HG02885 (cell line): ENCODE measurements at regions not wholly inside any gene's neighbourhood (a gene's known extent, or its start where the extent isn't known, plus 50 kb on each side); places are given as distances from the start of the nearest gene placed in this dataset.
A peak's percentile ranks its signal among the peaks of the same experiment; 100 is the strongest.

Source experiments
- ATAC-seq: cut with Tn5 transposase; IDR thresholded peaks from one replicate; pipeline ENCODE4 v1.9.1; 2021; ENCODE audit warnings: mild to moderate bottlenecking; ENCODE audit not compliant: unreplicated experiment, poor library complexity

DNA sequence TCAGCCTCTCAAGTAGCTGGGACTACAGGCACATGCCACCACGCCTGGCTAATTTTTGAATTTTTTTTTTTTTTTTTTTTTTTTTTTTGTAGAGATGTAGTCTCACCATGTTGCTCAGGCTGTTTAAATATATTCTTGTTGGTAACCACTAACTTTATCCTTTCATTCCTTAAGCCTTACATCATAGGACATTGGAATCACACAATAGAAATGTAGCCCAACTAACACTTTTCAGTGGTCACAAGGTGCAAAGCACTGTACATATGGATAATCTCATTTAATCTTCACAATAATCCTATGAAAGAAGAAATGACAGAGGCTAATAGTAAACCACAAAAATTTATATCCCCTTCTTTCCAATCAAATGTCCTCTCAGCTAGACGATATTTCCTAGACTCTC lies 417.8 kb upstream of the DACH1 start:
- no peak for ATAC-seq

GRCh38 chr13:72261732-72262131 lies 394.7 kb upstream of the DACH1 start:
- no peak for ATAC-seq

DNA sequence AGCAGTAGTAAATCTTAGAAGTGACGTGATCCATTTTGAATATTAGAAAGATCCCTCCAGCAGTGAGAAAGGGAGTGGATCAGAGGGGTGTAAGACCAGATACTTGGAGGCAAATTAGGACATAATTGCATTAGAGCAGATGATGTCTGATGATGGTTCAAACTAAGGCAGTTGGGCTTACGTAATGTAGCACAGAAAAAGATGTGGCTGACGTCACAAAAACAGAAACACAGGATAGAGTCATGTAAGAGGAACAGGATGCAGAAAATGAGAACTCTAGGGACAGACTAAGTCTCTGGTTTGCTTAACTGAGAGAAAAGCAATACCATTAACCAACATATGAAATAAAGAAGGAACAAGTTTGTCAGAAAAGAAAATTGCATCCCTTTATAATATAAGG lies 392.5 kb upstream of the DACH1 start:
- no peak for ATAC-seq

DNA sequence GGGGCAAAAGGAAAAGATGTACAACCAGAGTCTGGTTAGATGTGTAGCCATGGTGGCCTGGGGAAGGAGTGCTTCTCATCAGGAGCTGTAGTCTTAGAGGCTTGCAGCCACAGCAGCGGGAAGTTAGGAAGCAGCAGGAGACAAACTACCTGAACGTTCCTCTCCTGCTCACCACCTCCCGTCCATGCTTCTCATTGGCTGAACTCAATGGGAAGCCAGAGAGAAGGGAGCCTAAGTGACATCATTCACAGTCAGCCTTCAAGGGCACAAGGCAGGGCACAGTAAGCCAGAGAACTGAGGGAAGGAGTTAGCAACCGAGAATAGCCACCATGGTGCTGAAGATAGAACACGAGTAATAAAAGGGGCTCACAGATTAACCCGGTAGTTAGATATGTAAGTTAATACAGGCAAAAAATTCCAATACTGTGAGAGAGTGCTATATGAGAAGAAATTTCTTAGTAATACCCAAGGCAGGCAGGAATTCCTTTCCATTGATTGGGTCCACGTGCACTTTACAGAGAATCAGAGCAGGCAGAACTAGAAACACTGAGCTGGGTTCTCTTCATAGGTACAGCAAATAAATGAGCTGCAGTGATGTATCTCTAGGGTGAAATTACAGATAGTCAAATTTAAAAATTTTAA lies 391.5 kb upstream of the DACH1 start:
- no peak for ATAC-seq

DNA sequence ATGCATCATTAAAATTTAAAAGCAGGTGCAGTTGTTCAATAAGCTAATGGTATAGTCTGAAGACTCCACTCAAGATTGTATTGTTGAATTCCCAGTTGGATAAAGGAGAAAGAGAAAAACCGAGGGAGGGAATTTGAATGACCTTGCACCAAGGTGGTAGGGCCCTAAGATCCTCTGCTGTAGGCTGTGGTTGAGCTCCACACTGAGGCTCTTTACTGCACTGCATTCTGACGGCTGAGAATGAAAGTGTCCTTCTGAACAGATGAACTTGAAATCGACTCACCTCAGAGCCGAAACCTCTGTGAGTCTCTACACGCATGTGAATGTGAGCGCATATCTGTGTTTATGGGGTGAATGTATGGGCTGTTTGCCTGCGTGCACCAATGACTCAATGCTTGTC lies 388.9 kb upstream of the DACH1 start:
- ATAC-seq = no peak

DNA sequence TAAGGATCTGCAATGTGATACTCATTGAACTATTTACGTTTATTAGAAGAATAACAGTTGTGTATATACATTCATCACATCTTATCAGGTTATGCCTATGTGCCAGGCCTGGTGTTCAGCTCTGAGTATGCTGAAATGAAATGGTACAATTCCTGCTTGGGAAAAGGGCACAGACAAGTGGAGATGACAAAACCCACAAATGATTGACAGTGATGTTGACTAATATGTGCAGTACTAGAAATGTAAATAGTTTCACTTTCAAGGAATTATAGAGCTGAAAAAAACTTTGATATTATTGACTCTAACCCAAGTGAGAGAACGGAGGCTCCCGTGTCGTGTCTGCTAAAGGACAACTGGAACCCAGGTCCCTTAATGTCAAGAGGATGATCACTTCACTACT lies 386.8 kb upstream of the DACH1 start:
- no peak for ATAC-seq

DNA sequence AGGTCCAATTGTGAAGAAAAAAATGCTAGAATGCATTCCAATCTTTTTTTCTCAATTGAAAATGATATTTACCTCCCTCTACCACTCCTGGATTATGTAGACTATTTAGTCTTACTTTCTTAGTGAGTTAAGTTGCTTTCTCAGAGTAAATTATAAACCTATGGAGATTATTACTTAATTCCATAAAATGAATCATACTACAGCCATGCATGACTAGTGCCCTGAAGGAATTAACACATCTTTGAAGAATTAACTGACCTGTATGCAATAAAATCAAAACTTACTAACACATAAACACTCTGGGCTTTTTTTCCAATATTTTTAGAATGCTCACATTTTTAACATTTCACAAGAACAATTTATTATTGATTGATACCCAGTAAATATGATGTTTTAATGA lies 379.4 kb upstream of the DACH1 start:
- ATAC-seq = no peak

DNA sequence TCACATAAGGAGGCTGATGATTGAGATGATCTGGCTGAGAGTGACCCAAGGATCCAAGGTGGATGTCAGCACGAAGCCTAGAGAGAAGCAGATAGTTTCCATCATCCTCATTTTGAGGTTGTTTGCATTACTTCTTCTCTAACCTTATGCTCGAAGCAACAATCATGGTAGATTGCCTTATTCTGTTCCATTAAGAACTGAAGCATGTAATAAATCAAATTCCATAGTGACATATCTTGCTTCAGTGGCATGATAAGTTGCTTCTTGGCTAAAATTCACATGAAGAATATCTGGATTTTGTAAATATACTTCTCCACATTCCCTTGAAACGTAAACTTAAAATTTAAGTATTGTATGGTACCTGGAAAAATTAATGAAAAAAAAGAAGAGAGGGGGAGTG lies 377.8 kb upstream of the DACH1 start:
- no peak for ATAC-seq

- no peak for ATAC-seq
Observed at GRCh38 chr13:72230131-72230530, 363.1 kb upstream of the DACH1 start.

DNA sequence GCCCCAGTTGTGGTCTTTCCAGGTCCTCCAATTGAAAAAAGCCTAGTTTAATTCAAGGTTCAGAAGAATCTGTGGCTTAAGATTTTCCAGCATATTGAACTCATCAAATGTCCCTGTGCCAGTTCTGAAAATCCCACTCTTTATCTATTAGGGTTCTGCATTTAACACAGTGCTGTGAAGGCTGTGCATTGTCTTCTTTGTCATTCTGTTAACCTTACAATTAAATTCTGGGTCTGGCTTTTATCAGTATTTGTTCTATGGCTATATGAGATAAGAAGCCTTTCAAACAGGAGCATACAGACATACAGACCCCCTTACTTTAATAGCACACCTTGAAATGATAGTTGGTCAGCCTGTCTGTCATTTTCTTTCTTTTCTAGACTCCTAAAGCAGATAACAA lies 362.1 kb upstream of the DACH1 start:
- ATAC-seq = no peak

DNA sequence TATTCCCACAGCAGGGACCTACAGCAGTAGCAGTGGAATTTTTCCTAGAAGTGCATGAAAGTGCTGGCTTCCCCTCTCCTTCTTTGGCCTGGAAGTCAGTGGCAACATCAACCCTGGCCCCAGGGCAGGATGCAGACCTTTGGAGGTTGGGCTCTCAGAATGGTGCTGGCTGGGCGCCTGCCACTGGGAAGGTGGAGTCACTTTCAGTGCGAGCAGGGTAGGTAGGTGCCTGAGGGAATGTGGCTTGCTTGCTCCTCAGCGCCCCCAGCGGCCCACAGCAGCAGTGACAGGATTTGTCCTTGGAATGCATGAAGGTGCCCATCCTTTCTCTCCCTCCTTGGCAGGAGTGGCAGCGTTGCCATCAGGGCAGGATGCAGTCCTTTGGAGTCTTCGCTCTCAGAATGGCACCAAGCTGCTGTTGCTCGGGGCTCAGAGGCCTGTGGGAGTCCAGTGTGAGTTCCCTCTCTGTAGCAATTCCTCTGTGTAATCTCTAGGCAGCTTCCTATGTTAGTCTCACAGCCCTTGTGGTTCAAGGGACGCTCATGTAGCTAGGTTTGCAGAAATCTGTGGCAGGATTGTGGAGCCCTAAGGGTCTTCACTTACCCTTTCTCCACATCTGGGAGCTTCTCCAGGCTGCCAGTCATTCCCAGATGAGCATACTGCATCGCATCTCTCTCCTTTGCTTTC lies 354.4 kb upstream of the DACH1 start:
- peak; percentile 68 for ATAC-seq

DNA sequence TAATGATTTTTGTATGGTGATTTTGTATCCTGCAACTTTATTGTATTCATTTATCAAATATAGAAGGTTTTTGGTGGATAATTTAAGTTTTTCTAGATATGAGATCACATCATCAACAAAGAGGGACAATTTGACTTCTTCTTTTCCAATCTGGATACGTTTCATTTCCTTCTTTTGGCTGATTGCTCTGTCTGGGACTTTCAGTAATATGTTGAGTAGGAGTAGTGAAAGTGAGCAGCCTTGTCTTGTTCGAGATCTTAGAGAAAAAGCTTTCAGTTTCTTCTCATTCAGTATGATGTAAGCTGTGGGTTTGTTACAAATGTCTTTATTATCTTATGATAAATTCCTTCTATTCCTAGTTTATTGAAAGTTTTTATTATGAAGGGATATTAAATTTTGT lies 352.0 kb upstream of the DACH1 start:
- ATAC-seq = peak; percentile 74

DNA sequence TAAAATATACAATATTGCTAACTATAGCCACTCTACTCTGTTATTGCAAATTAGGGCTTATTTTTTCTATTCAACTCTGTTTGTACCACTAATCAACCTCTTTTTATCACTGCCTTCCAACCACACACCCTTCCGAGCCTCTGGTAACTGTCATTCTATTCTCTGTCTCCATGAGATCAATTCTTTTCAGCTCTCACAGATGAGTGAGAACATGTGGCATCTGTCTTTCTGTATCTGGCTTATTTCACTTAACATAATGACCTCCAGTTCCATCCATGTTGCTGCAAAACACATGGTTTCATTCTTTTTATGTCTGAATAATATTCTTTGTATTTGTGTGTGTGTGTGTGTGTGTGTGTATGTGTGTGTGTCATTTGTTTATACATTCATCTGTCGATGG lies 350.1 kb upstream of the DACH1 start:
- no peak for ATAC-seq

- no peak for ATAC-seq
Observed at GRCh38 chr13:72208112-72208645, 341.2 kb upstream of the DACH1 start.

DNA sequence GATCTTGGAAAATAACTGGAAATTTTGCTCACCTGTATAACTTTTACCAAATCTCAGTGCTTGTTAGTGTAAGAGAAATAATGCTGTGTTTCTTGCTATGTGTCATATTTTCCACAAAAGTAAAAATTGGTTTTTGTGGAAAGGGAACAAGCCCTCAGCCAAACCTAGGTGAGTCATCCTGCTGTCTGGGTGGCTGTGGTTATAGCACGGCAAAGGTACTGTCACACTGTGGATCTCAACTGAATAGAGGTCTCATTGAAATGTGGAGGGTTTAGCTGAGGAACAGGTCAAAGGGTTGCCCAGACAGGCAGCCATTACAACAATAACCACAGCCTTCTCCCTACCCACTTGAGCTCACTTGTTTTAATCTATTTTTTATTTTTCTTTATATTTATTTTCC lies 338.8 kb upstream of the DACH1 start:
- no peak for ATAC-seq

- ATAC-seq = no peak
Observed at GRCh38 chr13:72204291-72204690, 337.3 kb upstream of the DACH1 start.

- ATAC-seq = no peak
Observed at GRCh38 chr13:72201726-72202125, 334.7 kb upstream of the DACH1 start.

DNA sequence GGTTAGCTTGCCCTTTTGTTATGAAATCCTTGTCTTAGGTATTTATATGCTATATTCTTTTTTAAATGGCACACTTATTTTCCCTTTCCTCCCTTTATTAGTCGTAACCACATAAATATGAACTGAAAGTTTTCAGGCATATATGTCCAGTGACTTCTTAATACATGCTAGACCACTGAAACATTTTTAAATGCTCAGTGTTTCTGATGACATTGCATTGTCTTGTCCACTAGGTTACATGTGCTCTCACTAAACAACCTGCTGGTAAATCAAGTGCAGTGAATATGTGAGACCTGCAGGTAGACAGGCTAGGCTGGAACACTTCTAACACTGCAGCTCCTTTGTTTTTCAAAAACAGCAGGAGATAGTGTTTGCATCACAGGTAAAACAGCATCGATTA lies 332.6 kb upstream of the DACH1 start:
- ATAC-seq = no peak

- ATAC-seq = no peak
Observed at GRCh38 chr13:72198967-72199560, 332.1 kb upstream of the DACH1 start.

- no peak for ATAC-seq
Observed at GRCh38 chr13:72198042-72198441, 331.0 kb upstream of the DACH1 start.

DNA sequence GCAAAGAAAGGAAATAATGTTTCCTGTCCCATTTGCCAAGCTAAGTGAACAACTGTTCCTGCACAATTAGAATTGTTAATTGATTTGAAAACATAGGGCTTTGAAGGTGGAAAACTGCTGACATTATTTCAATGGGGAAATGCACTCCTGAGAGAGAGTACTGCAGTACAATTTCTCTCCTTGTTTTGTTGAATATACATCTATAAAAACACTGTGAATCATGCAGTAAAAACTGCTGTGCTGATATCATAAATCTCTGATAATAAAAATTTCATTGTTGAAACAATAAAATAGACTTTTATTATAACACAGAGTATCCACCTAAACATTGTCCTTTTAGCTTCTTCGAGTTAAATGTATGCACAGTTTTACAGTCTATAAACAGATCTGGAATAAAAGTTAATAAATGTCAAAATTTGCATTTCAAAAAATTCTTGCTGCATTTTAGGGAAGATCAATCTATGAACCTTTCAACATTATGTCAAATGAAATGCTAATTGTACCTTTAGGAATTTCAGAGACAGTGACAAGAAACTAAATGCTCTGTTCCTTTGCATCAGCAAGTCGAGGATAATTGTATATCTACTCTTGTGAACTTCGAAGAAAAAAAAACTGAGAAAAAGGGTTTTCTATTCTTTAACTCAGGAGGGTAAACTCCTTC lies 328.2 kb upstream of the DACH1 start:
- ATAC-seq = no peak
